ENCODE measurements at regions not wholly inside any gene's neighbourhood (a gene's known extent, or its start where the extent isn't known, plus 50 kb on each side); places are given as distances from the start of the nearest gene placed in this dataset.

DNA sequence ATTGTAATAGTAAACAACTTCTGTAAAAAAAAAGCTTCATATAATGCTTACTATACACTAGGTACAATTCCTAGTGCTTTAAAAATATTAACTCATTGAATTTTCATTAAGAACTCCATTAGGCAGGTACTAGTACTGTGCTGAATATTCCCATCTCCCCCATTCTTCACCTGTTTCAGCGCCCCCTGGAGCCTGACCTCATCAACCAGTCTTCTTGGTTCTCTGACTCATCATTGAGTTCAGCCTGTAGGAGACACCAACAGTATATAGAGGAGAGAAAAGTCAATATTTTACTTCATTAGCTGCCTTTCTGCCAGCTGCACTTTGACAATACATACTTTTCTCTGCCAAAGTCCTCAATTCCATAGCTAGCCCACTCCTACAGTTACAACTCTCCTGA is 1009.9 kb upstream of the KLHL29 start:
- no peaks in the 10 kb centered on the region for H4K20me1 ChIP-seq (ENCODE audit: insufficient read depth, low read length)
- H3K4me2 ChIP-seq (ENCODE audit: low read length): no peak overlapping the region
- TF ChIP-seq CTCF (IDR thresholded peaks at IDR 0.05; ENCODE audit: low read depth, low read length) (no peak), EZH2phosphoT487 (IDR thresholded peaks at IDR 0.05; ENCODE audit: low read depth) (no peak)
- H3K79me2 ChIP-seq (ENCODE audit: low read length): no peaks in the 10 kb centered on the region
- no peak overlapping the region for H3K27ac ChIP-seq (ENCODE audit: low read length)
- H3K36me3 ChIP-seq (replicated peaks; ENCODE audit: low read depth, low read length): no peaks in the 10 kb centered on the region
- no peak overlapping the region for H3K4me3 ChIP-seq (ENCODE audit: low read length)
- no peaks in the 10 kb centered on the region for H3K9me3 ChIP-seq (ENCODE audit: insufficient read depth, low read length)
- no peak overlapping the region for H2AFZ ChIP-seq (ENCODE audit: low read depth, low read length)
- H3K9ac ChIP-seq (ENCODE audit: low read length): no peak overlapping the region
- no peaks in the 10 kb centered on the region for H3K4me1 ChIP-seq (ENCODE audit: low read length)
- no peaks in the 10 kb centered on the region for H3K27me3 ChIP-seq (ENCODE audit: low read depth, low read length)

GRCh38 chr2:22377268-22377667 is 1007.7 kb upstream of the KLHL29 start:
- H3K4me1 ChIP-seq (ENCODE audit: low read length): no peaks in the 10 kb centered on the region
- no peaks in the 10 kb centered on the region for H3K9me3 ChIP-seq (ENCODE audit: insufficient read depth, low read length)
- H3K4me2 ChIP-seq (ENCODE audit: low read length): no peak overlapping the region
- no peaks in the 10 kb centered on the region for H3K79me2 ChIP-seq (ENCODE audit: low read length)
- no peak overlapping the region for H3K4me3 ChIP-seq (ENCODE audit: low read length)
- H4K20me1 ChIP-seq (ENCODE audit: insufficient read depth, low read length): no peaks in the 10 kb centered on the region
- H3K27ac ChIP-seq (ENCODE audit: low read length): no peak overlapping the region
- H3K9ac ChIP-seq (ENCODE audit: low read length): no peak overlapping the region
- TF ChIP-seq EZH2phosphoT487 (IDR thresholded peaks at IDR 0.05; ENCODE audit: low read depth): no peak
- TF ChIP-seq CTCF (IDR thresholded peaks at IDR 0.05; ENCODE audit: low read depth, low read length): no peak
- H2AFZ ChIP-seq (ENCODE audit: low read depth, low read length): no peak overlapping the region
- no peaks in the 10 kb centered on the region for H3K27me3 ChIP-seq (ENCODE audit: low read depth, low read length)
- no peaks in the 10 kb centered on the region for H3K36me3 ChIP-seq (replicated peaks; ENCODE audit: low read depth, low read length)

DNA sequence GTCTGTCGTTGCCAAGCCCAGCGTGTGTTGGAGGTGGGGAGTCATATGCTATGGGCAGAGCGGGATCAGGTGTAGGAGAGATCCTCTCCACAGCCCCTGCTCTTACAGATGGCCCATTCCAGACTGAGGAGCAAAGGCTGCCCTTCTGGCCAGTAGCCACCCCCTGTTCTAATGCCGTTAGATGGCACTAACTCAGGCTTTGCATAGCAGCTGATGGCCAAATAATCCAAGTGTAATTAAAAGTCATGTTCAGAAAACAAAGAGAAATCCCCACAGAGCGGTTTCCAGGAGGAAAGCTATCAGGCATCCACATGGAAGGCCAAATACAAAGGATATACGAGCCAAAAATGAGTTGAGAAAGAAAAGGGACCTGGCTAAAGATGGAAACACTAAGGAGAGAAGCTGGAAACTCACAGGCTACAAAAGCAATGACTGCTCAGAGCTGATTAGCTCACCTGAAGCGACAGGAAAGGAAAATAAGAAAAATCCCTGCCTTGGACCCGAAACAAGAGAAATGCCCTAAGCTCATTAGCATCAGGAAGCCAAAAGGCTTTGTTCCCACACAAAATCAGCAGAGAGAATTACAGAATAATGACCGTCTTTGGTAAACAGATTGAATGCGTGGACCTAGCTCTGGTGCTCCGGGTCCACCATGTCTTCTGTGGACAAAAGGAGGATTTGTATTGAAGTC is 1002.4 kb upstream of the KLHL29 start:
- Histone ChIP-seq H3K36me3 (replicated peaks; ENCODE audit: low read depth, low read length) (no peaks in the 10 kb centered on the region), H3K9me3 (ENCODE audit: insufficient read depth, low read length) (no peaks in the 10 kb centered on the region), H3K27me3 (ENCODE audit: low read depth, low read length) (no peaks in the 10 kb centered on the region), H3K4me3 (ENCODE audit: low read length) (no peak overlapping the region), H3K4me1 (ENCODE audit: low read length) (no peaks in the 10 kb centered on the region), H3K9ac (ENCODE audit: low read length) (no peak overlapping the region), H3K79me2 (ENCODE audit: low read length) (no peaks in the 10 kb centered on the region), H2AFZ (ENCODE audit: low read depth, low read length) (no peak overlapping the region), H4K20me1 (ENCODE audit: insufficient read depth, low read length) (no peaks in the 10 kb centered on the region), H3K4me2 (ENCODE audit: low read length) (no peak overlapping the region), H3K27ac (ENCODE audit: low read length) (no peak overlapping the region)
- TF ChIP-seq EZH2phosphoT487 (IDR thresholded peaks at IDR 0.05; ENCODE audit: low read depth) (no peak), CTCF (IDR thresholded peaks at IDR 0.05; ENCODE audit: low read depth, low read length) (no peak)

DNA sequence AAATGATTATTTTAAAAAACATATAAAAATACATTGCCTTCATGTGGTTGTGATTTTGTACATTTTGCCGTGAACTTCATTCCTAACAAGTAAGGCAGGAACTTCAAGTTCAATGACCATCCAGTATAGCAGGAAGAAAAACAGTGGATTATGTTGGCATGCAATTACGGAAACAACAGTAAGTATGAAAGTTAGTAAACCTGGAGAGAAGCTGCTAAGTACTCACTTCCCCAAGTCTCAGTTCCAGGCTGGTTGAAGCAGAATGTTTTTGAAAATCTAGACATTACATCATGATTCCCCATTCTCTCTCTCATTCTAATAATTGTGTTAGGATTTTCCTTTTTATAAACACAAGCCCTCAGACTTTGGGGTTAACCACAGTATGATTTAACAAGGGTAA is 987.1 kb upstream of the KLHL29 start:
- TF ChIP-seq CTCF (IDR thresholded peaks at IDR 0.05; ENCODE audit: low read depth, low read length) (no peak), EZH2phosphoT487 (IDR thresholded peaks at IDR 0.05; ENCODE audit: low read depth) (no peak)
- no peaks in the 10 kb centered on the region for H3K27me3 ChIP-seq (ENCODE audit: low read depth, low read length)
- no peak overlapping the region for H3K4me2 ChIP-seq (ENCODE audit: low read length)
- no peak overlapping the region for H3K9ac ChIP-seq (ENCODE audit: low read length)
- H3K4me3 ChIP-seq (ENCODE audit: low read length): no peak overlapping the region
- H3K79me2 ChIP-seq (ENCODE audit: low read length): no peaks in the 10 kb centered on the region
- H3K9me3 ChIP-seq (ENCODE audit: insufficient read depth, low read length): no peaks in the 10 kb centered on the region
- no peak overlapping the region for H2AFZ ChIP-seq (ENCODE audit: low read depth, low read length)
- no peak overlapping the region for H3K27ac ChIP-seq (ENCODE audit: low read length)
- H3K36me3 ChIP-seq (replicated peaks; ENCODE audit: low read depth, low read length): no peaks in the 10 kb centered on the region
- no peaks in the 10 kb centered on the region for H4K20me1 ChIP-seq (ENCODE audit: insufficient read depth, low read length)
- H3K4me1 ChIP-seq (ENCODE audit: low read length): no peaks in the 10 kb centered on the region
